Tibial artery (tissue), 4 donors: ENCODE measurements at regions not wholly inside any gene's neighbourhood (a gene's known extent, or its start where the extent isn't known, plus 50 kb on each side); places are given as distances from the start of the nearest gene placed in this dataset.

Experiments
- DNase-seq, 2 donors: peaks; one replicate each; pipeline ENCODE4 v3.0.0-alpha.2; 2019
- H3K27ac ChIP-seq, 2 donors: fragments of 200-600 bp; sonication (generic) in 1 of 2; 1 replicate in 1 of 2; 2 replicates in 1 of 2; pipeline ENCODE4 v1.5.1; 2018 to 2019; ENCODE audit warnings: mild to moderate bottlenecking in 1 of 2
- H3K27me3 ChIP-seq, 2 donors: fragments of 200-600 bp; sonication (generic) in 1 of 2; one replicate each; pipeline versions ENCODE4 v1.5.1 to v1.6.0; 2016 to 2019
- H3K36me3 ChIP-seq, 3 donors: fragments of 200-600 bp; sonication (generic) in 2 of 3; one replicate each; pipeline ENCODE4 v1.5.1; 2016 to 2019; ENCODE audit warnings: mild to moderate bottlenecking in 2 of 3
- H3K4me1 ChIP-seq, 4 donors: fragments of 200-600 bp; sonication (generic) in 2 of 4; 1 replicate in 3 of 4; 2 replicates in 1 of 4; pipeline ENCODE4 v1.5.1; 2016 to 2019
- H3K4me3 ChIP-seq, 2 donors: fragments of 200-600 bp; sonication (generic) in 1 of 2; 1 replicate in 1 of 2; 2 replicates in 1 of 2; pipeline ENCODE4 v1.5.1; 2018 to 2019; ENCODE audit warnings: mild to moderate bottlenecking in 2 of 2
- H3K9me3 ChIP-seq, 3 donors: fragments of 200-600 bp; sonication (generic) in 1 of 3; one replicate each; pipeline ENCODE4 v1.5.1; 2016 to 2019
- CTCF ChIP-seq, 2 experiments: fragments of 200-600 bp in 1 of 2; fragments of 450-650 bp in 1 of 2; IDR thresholded peaks; one replicate each; pipeline ENCODE4 v1.5.1; 2017 to 2019; ENCODE audit warnings: antibody characterized with exemption in 2 of 2, mild to moderate bottlenecking in 1 of 2, moderate library complexity in 1 of 2
- intact Hi-C: fragments of 100-400 bp; cut with DNase I; formaldehyde crosslinking; loops from one replicate; pipeline ENCODE4 v1.15.0; 2023; ENCODE audit warnings: low total_unique reads

GRCh38 chr5:40361378-40361777 lies 318.3 kb upstream of the PTGER4 start:
- H3K27me3 ChIP-seq: no peaks in the 10 kb centered on the region
- no peaks in the 10 kb centered on the region for H3K4me1 ChIP-seq
- no peaks in the 10 kb centered on the region for H3K36me3 ChIP-seq
- no peaks in the 10 kb centered on the region for H3K9me3 ChIP-seq
- DNase-seq: no peak
- intact Hi-C loops: no loop called here
- no peak overlapping the region for H3K27ac ChIP-seq
- no peak overlapping the region for H3K4me3 ChIP-seq
- no peak for TF ChIP-seq CTCF (IDR thresholded peaks at IDR 0.05)

GRCh38 chr5:40360685-40361084 lies 319.0 kb upstream of the PTGER4 start:
- no peak overlapping the region for H3K27ac ChIP-seq
- no peaks in the 10 kb centered on the region for H3K4me1 ChIP-seq
- H3K4me3 ChIP-seq: no peak overlapping the region
- intact Hi-C loops: no loop called here
- DNase-seq: no peak
- no peaks in the 10 kb centered on the region for H3K27me3 ChIP-seq
- no peaks in the 10 kb centered on the region for H3K36me3 ChIP-seq
- no peak for TF ChIP-seq CTCF (IDR thresholded peaks at IDR 0.05)
- no peaks in the 10 kb centered on the region for H3K9me3 ChIP-seq

- Histone ChIP-seq H3K4me3 (no peak overlapping the region), H3K27me3 (no peaks in the 10 kb centered on the region), H3K27ac (no peak overlapping the region), H3K36me3 (no peaks in the 10 kb centered on the region), H3K9me3 (no peaks in the 10 kb centered on the region), H3K4me1 (no peaks in the 10 kb centered on the region)
- DNase-seq: no peak
- no peak for TF ChIP-seq CTCF (IDR thresholded peaks at IDR 0.05)
- intact Hi-C loops: no loop called here
Observed at GRCh38 chr5:40359832-40360231, 319.9 kb upstream of the PTGER4 start.

- H3K36me3 ChIP-seq: no peaks in the 10 kb centered on the region
- no peak overlapping the region for H3K4me3 ChIP-seq
- TF ChIP-seq CTCF (IDR thresholded peaks at IDR 0.05): no peak
- no peak overlapping the region for H3K27ac ChIP-seq
- no peaks in the 10 kb centered on the region for H3K4me1 ChIP-seq
- intact Hi-C loops: no loop called here
- no peaks in the 10 kb centered on the region for H3K9me3 ChIP-seq
- DNase-seq: no peak
- H3K27me3 ChIP-seq: no peaks in the 10 kb centered on the region
Observed at GRCh38 chr5:40359093-40359492, 320.6 kb upstream of the PTGER4 start.

GRCh38 chr5:40356248-40356647 lies 323.5 kb upstream of the PTGER4 start:
- no peak for DNase-seq
- H3K27ac ChIP-seq: no peak overlapping the region
- H3K4me1 ChIP-seq: no peaks in the 10 kb centered on the region
- H3K36me3 ChIP-seq: no peaks in the 10 kb centered on the region
- H3K4me3 ChIP-seq: no peak overlapping the region
- no peak for TF ChIP-seq CTCF (IDR thresholded peaks at IDR 0.05)
- no peaks in the 10 kb centered on the region for H3K9me3 ChIP-seq
- intact Hi-C loops: no loop called here
- no peaks in the 10 kb centered on the region for H3K27me3 ChIP-seq

GRCh38 chr5:40355846-40356245 lies 323.9 kb upstream of the PTGER4 start:
- Histone ChIP-seq H3K9me3 (no peaks in the 10 kb centered on the region), H3K4me3 (no peak overlapping the region), H3K4me1 (no peaks in the 10 kb centered on the region), H3K27ac (no peak overlapping the region), H3K36me3 (no peaks in the 10 kb centered on the region), H3K27me3 (no peaks in the 10 kb centered on the region)
- intact Hi-C loops: no loop called here
- TF ChIP-seq CTCF (IDR thresholded peaks at IDR 0.05): no peak
- DNase-seq: no peak
